Thyroid gland (tissue), 4 donors: ENCODE measurements at regions not wholly inside any gene's neighbourhood (a gene's known extent, or its start where the extent isn't known, plus 50 kb on each side); places are given as distances from the start of the nearest gene placed in this dataset.

Experiments
- DNase-seq, 2 donors: peaks; one replicate each; pipeline ENCODE4 v3.0.0-alpha.2; 2019
- H3K27ac ChIP-seq, 3 donors: fragments of 200-600 bp; sonication (generic); 1 replicate in 2 of 3; 2 replicates in 1 of 3; pipeline ENCODE4 v1.5.1; 2016 to 2019; ENCODE audit warnings: mild to moderate bottlenecking in 1 of 3, moderate library complexity in 1 of 3
- H3K27me3 ChIP-seq: fragments of 200-600 bp; sonication (generic); one replicate; pipeline ENCODE4 v1.5.1; 2019
- H3K36me3 ChIP-seq, 2 donors: fragments of 200-600 bp; sonication (generic); one replicate each; pipeline ENCODE4 v1.5.1; 2016 to 2019
- H3K4me1 ChIP-seq, 2 donors: fragments of 200-600 bp; sonication (generic); one replicate each; pipeline ENCODE4 v1.5.1; 2017 to 2019
- H3K4me3 ChIP-seq, 3 donors: fragments of 200-600 bp; sonication (generic); replicated peaks in 1 of 3; 1 replicate in 2 of 3; 2 replicates in 1 of 3; pipeline ENCODE4 v1.5.1; 2016; ENCODE audit warnings: mild to moderate bottlenecking in 1 of 3
- H3K9me3 ChIP-seq: fragments of 200-600 bp; sonication (generic); one replicate; pipeline ENCODE4 v1.5.1; 2017
- CTCF ChIP-seq, 6 experiments: fragments of 200-600 bp in 3 of 6; fragments of 450-650 bp in 3 of 6; sonication (generic) in 3 of 6; IDR thresholded peaks; one replicate each; pipeline ENCODE4 v1.5.1; 2016 to 2019; ENCODE audit warnings: antibody characterized with exemption in 6 of 6, mild to moderate bottlenecking in 2 of 6, inconsistent platforms in 1 of 6, moderate library complexity in 1 of 6
- POLR2A ChIP-seq, 2 donors: fragments of 450-650 bp; IDR thresholded peaks; one replicate each; pipeline ENCODE4 v1.6.1; 2017; ENCODE audit warnings: antibody characterized with exemption in 2 of 2, mild to moderate bottlenecking in 2 of 2, moderate library complexity in 1 of 2
- WGBS, 2 donors: methylation state at CpG; one replicate each; pipeline ENCODE4 v1.1.5; 2017; 5-methylcytosine and 5-hydroxymethylcytosine counted together
- intact Hi-C: fragments of 100-400 bp; cut with DNase I; formaldehyde crosslinking; loops from one replicate; pipeline ENCODE4 v1.15.1; 2023

GRCh38 chr3:159805411-159805772 is 183.2 kb upstream of the IL12A start:
- no peaks in the 10 kb centered on the region for H3K4me1 ChIP-seq
- TF ChIP-seq CTCF (IDR thresholded peaks at IDR 0.05) (no peak), POLR2A (IDR thresholded peaks at IDR 0.05) (no peak)
- H3K27ac ChIP-seq: no peak overlapping the region
- no peaks in the 10 kb centered on the region for H3K27me3 ChIP-seq
- intact Hi-C loops: loop anchor here (10.0 kb wide), 2 partner anchors 191 to 551 kb away; no protein-coding TSS in a partner anchor
- no peak overlapping the region for H3K4me3 ChIP-seq
- H3K9me3 ChIP-seq: no peaks in the 10 kb centered on the region
- no peaks in the 10 kb centered on the region for H3K36me3 ChIP-seq
- no peak for DNase-seq
- 71 to 79% methylated on average over 1 of the region's 1 CpG for WGBS, 2 donors

GRCh38 chr3:159806412-159806811 is 182.2 kb upstream of the IL12A start:
- Histone ChIP-seq H3K27me3 (no peaks in the 10 kb centered on the region), H3K27ac (no peak overlapping the region), H3K36me3 (no peaks in the 10 kb centered on the region), H3K4me3 (no peak overlapping the region), H3K4me1 (no peaks in the 10 kb centered on the region), H3K9me3 (no peaks in the 10 kb centered on the region)
- no peak for DNase-seq
- intact Hi-C loops: loop anchor here (10.0 kb wide), 2 partner anchors 192 to 552 kb away; no protein-coding TSS in a partner anchor
- TF ChIP-seq POLR2A (IDR thresholded peaks at IDR 0.05) (no peak), CTCF (IDR thresholded peaks at IDR 0.05) (no peak)
- 61 to 77% methylated on average over 5 of the region's 5 CpGs for WGBS, 2 donors

GRCh38 chr3:159807137-159808040 is 181.2 kb upstream of the IL12A start:
- H3K27me3 ChIP-seq: no peaks in the 10 kb centered on the region
- no peaks in the 10 kb centered on the region for H3K36me3 ChIP-seq
- no peak for DNase-seq
- no peaks in the 10 kb centered on the region for H3K4me1 ChIP-seq
- no peak overlapping the region for H3K4me3 ChIP-seq
- 61 to 65% methylated on average over 3 of the region's 3 CpGs for WGBS, 2 donors
- H3K9me3 ChIP-seq: no peaks in the 10 kb centered on the region
- H3K27ac ChIP-seq: no peak overlapping the region
- no peak for TF ChIP-seq CTCF (IDR thresholded peaks at IDR 0.05)
- no peak for TF ChIP-seq POLR2A (IDR thresholded peaks at IDR 0.05)
- intact Hi-C loops: loop anchor here (10.0 kb wide), 2 partner anchors 193 to 553 kb away; no protein-coding TSS in a partner anchor

- no peak overlapping the region for H3K27ac ChIP-seq
- no peak for DNase-seq
- TF ChIP-seq CTCF (IDR thresholded peaks at IDR 0.05): no peak
- TF ChIP-seq POLR2A (IDR thresholded peaks at IDR 0.05): no peak
- no peaks in the 10 kb centered on the region for H3K27me3 ChIP-seq
- H3K36me3 ChIP-seq: no peaks in the 10 kb centered on the region
- H3K4me1 ChIP-seq: peaks cover 7 to 11% of the 10 kb centered on the region in 2 donors
- no peak overlapping the region for H3K4me3 ChIP-seq
- intact Hi-C loops: no loop called here
- no peaks in the 10 kb centered on the region for H3K9me3 ChIP-seq
- 57 to 65% methylated on average over 8 of the region's 8 CpGs for WGBS, 2 donors
Measured at GRCh38 chr3:159813822-159814531, 174.7 kb upstream of the IL12A start.

- Histone ChIP-seq H3K27me3 (no peaks in the 10 kb centered on the region), H3K4me3 (no peak overlapping the region), H3K4me1 (peaks cover 7 to 11% of the 10 kb centered on the region in 2 donors), H3K27ac (no peak overlapping the region), H3K36me3 (no peaks in the 10 kb centered on the region), H3K9me3 (no peaks in the 10 kb centered on the region)
- WGBS, 2 donors: 65 to 75% methylated on average over 3 of the region's 3 CpGs
- intact Hi-C loops: no loop called here
- DNase-seq: no peak
- TF ChIP-seq POLR2A (IDR thresholded peaks at IDR 0.05) (no peak), CTCF (IDR thresholded peaks at IDR 0.05) (no peak)
Measured at GRCh38 chr3:159816512-159816911, 172.1 kb upstream of the IL12A start.
